ENCODE measurements at regions not wholly inside any gene's neighbourhood (a gene's known extent, or its start where the extent isn't known, plus 50 kb on each side); places are given as distances from the start of the nearest gene placed in this dataset.

DNA sequence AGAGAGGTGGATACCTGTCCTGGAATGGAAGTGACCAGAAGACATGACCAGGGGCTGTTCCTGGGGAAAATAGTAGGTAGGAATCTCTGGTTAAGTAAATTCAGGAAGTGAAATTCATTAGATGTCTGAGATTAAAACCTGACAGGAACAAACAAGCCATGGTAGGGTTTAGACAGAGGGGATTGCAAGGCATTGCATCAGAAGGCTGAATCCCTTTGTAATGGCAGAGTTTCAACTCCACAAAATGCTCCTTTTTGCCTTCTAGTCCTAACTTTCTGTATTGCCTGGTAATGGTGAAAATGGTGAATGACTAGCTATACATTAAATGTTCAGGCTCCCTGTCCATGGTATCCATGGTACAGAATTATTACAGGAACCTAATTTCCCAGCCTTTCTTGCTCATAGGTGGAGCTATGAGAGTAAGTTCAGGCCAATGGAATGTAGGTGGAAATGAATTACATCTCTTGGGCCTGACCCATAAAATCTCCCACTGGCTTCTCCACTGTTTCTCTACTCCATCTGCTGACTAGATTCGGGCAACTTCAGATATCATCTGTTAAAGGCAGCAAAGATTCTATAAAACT, 113.4 kb upstream of the CNTLN start:
- TF ChIP-seq POLR2AphosphoS5 (IDR thresholded peaks at IDR 0.05; ENCODE audit: low read depth, low read length) = no peak
- TF ChIP-seq, protein P1, sequence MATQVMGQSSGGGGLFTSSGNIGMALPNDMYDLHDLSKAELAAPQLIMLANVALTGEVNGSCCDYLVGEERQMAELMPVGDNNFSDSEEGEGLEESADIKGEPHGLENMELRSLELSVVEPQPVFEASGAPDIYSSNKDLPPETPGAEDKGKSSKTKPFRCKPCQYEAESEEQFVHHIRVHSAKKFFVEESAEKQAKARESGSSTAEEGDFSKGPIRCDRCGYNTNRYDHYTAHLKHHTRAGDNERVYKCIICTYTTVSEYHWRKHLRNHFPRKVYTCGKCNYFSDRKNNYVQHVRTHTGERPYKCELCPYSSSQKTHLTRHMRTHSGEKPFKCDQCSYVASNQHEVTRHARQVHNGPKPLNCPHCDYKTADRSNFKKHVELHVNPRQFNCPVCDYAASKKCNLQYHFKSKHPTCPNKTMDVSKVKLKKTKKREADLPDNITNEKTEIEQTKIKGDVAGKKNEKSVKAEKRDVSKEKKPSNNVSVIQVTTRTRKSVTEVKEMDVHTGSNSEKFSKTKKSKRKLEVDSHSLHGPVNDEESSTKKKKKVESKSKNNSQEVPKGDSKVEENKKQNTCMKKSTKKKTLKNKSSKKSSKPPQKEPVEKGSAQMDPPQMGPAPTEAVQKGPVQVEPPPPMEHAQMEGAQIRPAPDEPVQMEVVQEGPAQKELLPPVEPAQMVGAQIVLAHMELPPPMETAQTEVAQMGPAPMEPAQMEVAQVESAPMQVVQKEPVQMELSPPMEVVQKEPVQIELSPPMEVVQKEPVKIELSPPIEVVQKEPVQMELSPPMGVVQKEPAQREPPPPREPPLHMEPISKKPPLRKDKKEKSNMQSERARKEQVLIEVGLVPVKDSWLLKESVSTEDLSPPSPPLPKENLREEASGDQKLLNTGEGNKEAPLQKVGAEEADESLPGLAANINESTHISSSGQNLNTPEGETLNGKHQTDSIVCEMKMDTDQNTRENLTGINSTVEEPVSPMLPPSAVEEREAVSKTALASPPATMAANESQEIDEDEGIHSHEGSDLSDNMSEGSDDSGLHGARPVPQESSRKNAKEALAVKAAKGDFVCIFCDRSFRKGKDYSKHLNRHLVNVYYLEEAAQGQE (IDR thresholded peaks at IDR 0.05; ENCODE audit: insufficient read depth in 1 of 2, low read depth in 2 of 2, low read length in 2 of 2) = peak; percentile 37 to 65; a peak in 3 of 4 replicates
- no peak for TF ChIP-seq FOXP2 (optimal IDR thresholded peaks at IDR 0.05; ENCODE audit: borderline replicate concordance, extremely low read depth, extremely low read length, insufficient read depth)
- TF ChIP-seq SIN3A (IDR thresholded peaks at IDR 0.05; ENCODE audit: borderline replicate concordance, insufficient read depth, low read length) = no peak
- no peak for TF ChIP-seq TAF1 (IDR thresholded peaks at IDR 0.05; ENCODE audit: borderline replicate concordance, insufficient read depth, low read length)
